ENCODE measurements at regions not wholly inside any gene's neighbourhood (a gene's known extent, or its start where the extent isn't known, plus 50 kb on each side); places are given as distances from the start of the nearest gene placed in this dataset.

DNA sequence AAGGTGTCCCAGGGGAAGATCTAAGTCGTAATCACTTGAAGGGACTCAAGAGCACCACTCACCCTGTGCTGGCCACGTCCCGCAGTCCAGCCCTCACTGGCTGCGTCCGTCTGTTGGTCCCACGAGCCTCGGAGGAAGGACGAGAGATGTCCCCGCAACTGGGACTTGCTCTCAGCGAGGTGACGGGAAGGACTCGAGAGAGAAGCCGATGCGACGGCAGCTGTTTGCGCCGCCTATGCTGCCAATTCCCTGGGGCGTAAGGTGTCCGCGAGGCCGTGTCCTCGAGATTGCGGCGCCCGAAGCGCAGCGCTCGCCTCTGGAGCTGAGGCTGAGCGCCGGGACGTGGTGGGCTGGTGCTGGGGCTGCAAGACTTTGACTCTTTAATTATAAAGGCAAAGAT is 100.6 kb upstream of the SEMA3E start:
- TF ChIP-seq, protein P1, sequence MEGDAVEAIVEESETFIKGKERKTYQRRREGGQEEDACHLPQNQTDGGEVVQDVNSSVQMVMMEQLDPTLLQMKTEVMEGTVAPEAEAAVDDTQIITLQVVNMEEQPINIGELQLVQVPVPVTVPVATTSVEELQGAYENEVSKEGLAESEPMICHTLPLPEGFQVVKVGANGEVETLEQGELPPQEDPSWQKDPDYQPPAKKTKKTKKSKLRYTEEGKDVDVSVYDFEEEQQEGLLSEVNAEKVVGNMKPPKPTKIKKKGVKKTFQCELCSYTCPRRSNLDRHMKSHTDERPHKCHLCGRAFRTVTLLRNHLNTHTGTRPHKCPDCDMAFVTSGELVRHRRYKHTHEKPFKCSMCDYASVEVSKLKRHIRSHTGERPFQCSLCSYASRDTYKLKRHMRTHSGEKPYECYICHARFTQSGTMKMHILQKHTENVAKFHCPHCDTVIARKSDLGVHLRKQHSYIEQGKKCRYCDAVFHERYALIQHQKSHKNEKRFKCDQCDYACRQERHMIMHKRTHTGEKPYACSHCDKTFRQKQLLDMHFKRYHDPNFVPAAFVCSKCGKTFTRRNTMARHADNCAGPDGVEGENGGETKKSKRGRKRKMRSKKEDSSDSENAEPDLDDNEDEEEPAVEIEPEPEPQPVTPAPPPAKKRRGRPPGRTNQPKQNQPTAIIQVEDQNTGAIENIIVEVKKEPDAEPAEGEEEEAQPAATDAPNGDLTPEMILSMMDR (optimal IDR thresholded peaks at IDR 0.05 in 1 of 3, IDR thresholded peaks at IDR 0.05 in 1 of 3, conservative IDR thresholded peaks at IDR 0.05 in 1 of 3; ENCODE audit: extremely low read depth in 1 of 3, insufficient read depth in 2 of 3, low read length in 3 of 3): no peak
- TF ChIP-seq EZH2 (IDR thresholded peaks at IDR 0.05; ENCODE audit: low read length): no peak
